ENCODE measurements at regions not wholly inside any gene's neighbourhood (a gene's known extent, or its start where the extent isn't known, plus 50 kb on each side); places are given as distances from the start of the nearest gene placed in this dataset.

DNA sequence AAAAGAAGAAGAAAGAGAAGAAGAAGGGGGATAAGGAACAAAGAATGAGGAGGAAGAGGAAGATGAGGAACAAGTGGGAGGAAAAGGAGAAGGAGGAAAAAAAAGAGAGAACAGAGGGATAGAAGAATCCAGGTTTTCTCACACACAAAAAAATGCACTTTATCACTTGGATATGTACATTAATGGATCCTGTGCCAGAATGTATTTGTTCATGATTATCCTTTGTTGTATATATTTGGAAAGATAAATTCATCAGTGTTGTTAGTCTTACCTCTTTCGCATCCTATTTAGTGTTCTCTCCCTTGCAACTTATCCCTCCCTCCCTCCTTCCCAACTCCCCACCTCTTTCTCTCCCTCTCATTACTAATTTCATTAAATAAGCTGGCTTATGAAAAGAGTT, 298.8 kb downstream of the SLCO4C1 start:
- no peaks in the 10 kb centered on the region for H3K36me3 Mint-ChIP-seq (ENCODE audit: low read depth)
- POLR2A ChIA-PET: no interaction called here
- ATAC-seq (ENCODE audit: low read depth) (no peak), DNase-seq (no peak)
- CTCF ChIA-PET: interaction anchor here (0.6 kb wide), 1 partner anchor 11 kb away, joined by 3 read pairs; no protein-coding TSS in a partner anchor
- no peak overlapping the region for H3K4me3 Mint-ChIP-seq
- intact Hi-C loops (cut with micrococcal nuclease): no loop called here
- H3K9me3 Mint-ChIP-seq: no peaks in the 10 kb centered on the region
- no peaks in the 10 kb centered on the region for H3K27me3 Mint-ChIP-seq
- TF ChIP-seq, protein P1, sequence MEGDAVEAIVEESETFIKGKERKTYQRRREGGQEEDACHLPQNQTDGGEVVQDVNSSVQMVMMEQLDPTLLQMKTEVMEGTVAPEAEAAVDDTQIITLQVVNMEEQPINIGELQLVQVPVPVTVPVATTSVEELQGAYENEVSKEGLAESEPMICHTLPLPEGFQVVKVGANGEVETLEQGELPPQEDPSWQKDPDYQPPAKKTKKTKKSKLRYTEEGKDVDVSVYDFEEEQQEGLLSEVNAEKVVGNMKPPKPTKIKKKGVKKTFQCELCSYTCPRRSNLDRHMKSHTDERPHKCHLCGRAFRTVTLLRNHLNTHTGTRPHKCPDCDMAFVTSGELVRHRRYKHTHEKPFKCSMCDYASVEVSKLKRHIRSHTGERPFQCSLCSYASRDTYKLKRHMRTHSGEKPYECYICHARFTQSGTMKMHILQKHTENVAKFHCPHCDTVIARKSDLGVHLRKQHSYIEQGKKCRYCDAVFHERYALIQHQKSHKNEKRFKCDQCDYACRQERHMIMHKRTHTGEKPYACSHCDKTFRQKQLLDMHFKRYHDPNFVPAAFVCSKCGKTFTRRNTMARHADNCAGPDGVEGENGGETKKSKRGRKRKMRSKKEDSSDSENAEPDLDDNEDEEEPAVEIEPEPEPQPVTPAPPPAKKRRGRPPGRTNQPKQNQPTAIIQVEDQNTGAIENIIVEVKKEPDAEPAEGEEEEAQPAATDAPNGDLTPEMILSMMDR (IDR thresholded peaks at IDR 0.05): no peak
- H3K4me1 Mint-ChIP-seq: no peaks in the 10 kb centered on the region
- H3K27ac Mint-ChIP-seq: no peak overlapping the region

DNA sequence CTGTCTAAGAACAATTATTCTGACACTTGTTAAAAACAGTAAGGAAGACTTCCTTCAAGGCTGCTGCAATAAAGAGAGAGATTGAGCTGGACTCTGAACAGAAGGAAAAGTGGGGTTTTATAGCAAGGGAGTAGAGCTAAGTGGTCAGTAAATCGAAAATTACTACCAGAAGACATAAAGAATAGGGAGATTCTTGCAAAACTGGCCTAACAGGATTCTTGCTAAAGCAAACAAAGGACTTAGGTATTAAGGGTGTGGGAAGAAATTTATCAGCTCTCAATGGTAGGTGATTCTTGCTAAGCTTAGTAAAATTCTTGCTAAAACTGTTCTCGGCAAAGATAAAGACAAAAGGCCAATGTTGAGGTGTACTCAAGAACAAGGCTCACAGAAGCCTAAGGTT, 300.5 kb downstream of the SLCO4C1 start:
- CTCF ChIA-PET: no interaction called here
- intact Hi-C loops (cut with micrococcal nuclease): no loop called here
- H3K27ac Mint-ChIP-seq: no peak overlapping the region
- POLR2A ChIA-PET: no interaction called here
- H3K4me3 Mint-ChIP-seq: no peak overlapping the region
- TF ChIP-seq, protein P1 (IDR thresholded peaks at IDR 0.05): no peak
- DNase-seq (no peak), ATAC-seq (ENCODE audit: low read depth) (no peak)
- H3K27me3 Mint-ChIP-seq: no peaks in the 10 kb centered on the region
- H3K4me1 Mint-ChIP-seq: no peaks in the 10 kb centered on the region
- no peaks in the 10 kb centered on the region for H3K9me3 Mint-ChIP-seq
- no peaks in the 10 kb centered on the region for H3K36me3 Mint-ChIP-seq (ENCODE audit: low read depth)

DNA sequence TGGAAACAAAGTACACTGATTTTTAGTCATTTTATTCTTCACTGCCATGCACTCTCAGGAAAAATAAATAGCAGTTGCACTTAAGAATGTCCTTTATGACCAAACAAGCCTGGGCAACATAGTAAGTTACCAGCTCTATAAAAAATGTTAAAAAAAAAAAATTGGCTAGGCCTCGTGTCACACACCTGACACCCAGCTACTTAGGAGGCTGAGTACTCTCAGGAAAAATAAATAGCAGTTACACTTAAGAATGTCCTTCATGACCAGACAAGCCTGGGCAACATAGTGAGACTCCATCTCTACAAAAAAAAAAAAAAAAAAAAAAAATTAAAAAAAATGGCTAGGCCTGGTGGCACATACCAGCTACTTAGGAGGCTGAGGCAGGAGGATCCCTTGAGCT, 304.6 kb downstream of the SLCO4C1 start:
- intact Hi-C loops (cut with micrococcal nuclease): no loop called here
- Mint-ChIP-seq H3K4me3 (no peak overlapping the region), H3K4me1 (no peaks in the 10 kb centered on the region), H3K36me3 (ENCODE audit: low read depth) (no peaks in the 10 kb centered on the region), H3K9me3 (no peaks in the 10 kb centered on the region), H3K27ac (no peak overlapping the region), H3K27me3 (no peaks in the 10 kb centered on the region)
- POLR2A ChIA-PET: no interaction called here
- CTCF ChIA-PET: no interaction called here
- no peak for DNase-seq
- TF ChIP-seq, protein P1 (IDR thresholded peaks at IDR 0.05): no peak
- no peak for ATAC-seq (ENCODE audit: low read depth)

DNA sequence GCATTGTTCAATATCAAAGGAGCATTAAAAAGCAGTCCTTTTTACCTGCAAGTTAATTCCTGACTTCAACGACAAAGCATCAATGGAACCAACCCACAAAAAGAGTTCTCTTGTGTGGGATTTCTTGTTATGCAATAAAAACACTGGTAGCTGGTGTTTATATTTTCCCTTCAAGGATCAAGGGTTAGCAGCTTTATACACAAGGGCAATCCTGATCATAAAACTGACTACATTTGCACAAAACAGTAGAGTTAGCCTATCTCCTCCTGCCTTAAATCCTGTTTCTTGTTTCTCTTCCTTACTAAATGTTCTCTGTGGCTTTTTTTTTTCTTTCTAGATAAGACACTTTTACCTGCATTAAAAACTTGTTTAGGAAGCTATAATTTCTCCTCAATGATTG, 306.4 kb downstream of the SLCO4C1 start:
- intact Hi-C loops (cut with micrococcal nuclease): no loop called here
- CTCF ChIA-PET: no interaction called here
- Mint-ChIP-seq H3K4me3 (no peak overlapping the region), H3K36me3 (ENCODE audit: low read depth) (no peaks in the 10 kb centered on the region), H3K9me3 (no peaks in the 10 kb centered on the region), H3K4me1 (no peaks in the 10 kb centered on the region), H3K27me3 (no peaks in the 10 kb centered on the region), H3K27ac (no peak overlapping the region)
- TF ChIP-seq, protein P1 (IDR thresholded peaks at IDR 0.05): no peak
- ATAC-seq (ENCODE audit: low read depth): no peak
- DNase-seq: no peak
- POLR2A ChIA-PET: no interaction called here

DNA sequence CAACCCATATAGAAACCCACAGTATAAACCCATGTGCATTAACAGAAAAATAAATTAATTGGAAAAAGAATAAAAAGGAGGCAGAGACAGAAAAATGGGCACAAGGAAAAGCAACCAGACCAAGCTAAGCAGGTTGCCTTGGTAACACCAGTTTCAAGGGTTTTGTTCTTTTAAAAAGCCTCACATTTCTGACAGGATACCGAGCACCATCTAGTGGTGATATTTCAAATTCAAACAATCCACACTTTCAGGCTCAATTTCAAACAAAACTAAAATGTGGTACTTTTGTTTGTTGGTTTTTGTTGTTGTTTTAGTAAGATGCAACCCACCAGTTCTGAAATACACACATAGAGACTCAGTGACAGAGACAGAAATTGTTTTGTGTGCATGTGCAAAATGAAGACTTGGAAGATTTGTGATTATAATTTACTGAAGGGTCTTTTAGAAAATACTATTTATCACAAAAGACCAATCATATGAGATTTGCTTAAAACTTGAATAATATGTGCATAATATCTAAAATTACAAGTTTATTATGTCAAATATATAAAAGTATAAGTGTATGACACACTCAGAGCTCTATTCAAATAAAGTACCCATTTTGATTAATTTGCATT, 318.2 kb downstream of the SLCO4C1 start:
- Mint-ChIP-seq H3K9me3 (no peaks in the 10 kb centered on the region), H3K4me3 (no peak overlapping the region), H3K36me3 (ENCODE audit: low read depth) (no peaks in the 10 kb centered on the region), H3K27ac (no peak overlapping the region), H3K4me1 (no peaks in the 10 kb centered on the region), H3K27me3 (no peaks in the 10 kb centered on the region)
- ATAC-seq (ENCODE audit: low read depth): no peak
- no peak for DNase-seq
- TF ChIP-seq, protein P1 (IDR thresholded peaks at IDR 0.05): no peak
- ChIA-PET CTCF (interaction anchor here (0.9 kb wide), 1 partner anchor 40 kb away, joined by 4 read pairs; no protein-coding TSS in a partner anchor), POLR2A (no interaction called here)
- intact Hi-C loops (cut with micrococcal nuclease): loop anchor here (2.0 to 10.0 kb wide), 2 partner anchors 1353 to 1547 kb away; no protein-coding TSS in a partner anchor
